ENCODE measurements at regions not wholly inside any gene's neighbourhood (a gene's known extent, or its start where the extent isn't known, plus 50 kb on each side); places are given as distances from the start of the nearest gene placed in this dataset.

- TF ChIP-seq POLR2AphosphoS5 (IDR thresholded peaks at IDR 0.05) (no peak), POLR2A (IDR thresholded peaks at IDR 0.05; ENCODE audit: low read depth) (no peak)
Measured at GRCh38 chr18:34431042-34431441, 206.3 kb upstream of the NOL4 start.

Measured in esophagus muscularis mucosa (tissue), 2 donors.